H54 (cell line): ENCODE measurements at regions not wholly inside any gene's neighbourhood (a gene's known extent, or its start where the extent isn't known, plus 50 kb on each side); places are given as distances from the start of the nearest gene placed in this dataset.

Source experiments
- DNase-seq: peaks from one replicate; pipeline ENCODE4 v3.0.0; 2011; ENCODE audit warnings: low spot score, mixed read lengths; ENCODE audit not compliant: insufficient read length
- FAIRE-seq: peaks from 3 replicates; lab custom pipeline; 2011; peaks lifted over from hg19 to GRCh38; lab: Jason Lieb, UNC
- POLR2A ChIP-seq: IDR thresholded peaks from 2 replicates; pipeline ENCODE4 v1.6.1; 2011; ENCODE audit warnings: low read depth, mild to moderate bottlenecking, low read length

DNA sequence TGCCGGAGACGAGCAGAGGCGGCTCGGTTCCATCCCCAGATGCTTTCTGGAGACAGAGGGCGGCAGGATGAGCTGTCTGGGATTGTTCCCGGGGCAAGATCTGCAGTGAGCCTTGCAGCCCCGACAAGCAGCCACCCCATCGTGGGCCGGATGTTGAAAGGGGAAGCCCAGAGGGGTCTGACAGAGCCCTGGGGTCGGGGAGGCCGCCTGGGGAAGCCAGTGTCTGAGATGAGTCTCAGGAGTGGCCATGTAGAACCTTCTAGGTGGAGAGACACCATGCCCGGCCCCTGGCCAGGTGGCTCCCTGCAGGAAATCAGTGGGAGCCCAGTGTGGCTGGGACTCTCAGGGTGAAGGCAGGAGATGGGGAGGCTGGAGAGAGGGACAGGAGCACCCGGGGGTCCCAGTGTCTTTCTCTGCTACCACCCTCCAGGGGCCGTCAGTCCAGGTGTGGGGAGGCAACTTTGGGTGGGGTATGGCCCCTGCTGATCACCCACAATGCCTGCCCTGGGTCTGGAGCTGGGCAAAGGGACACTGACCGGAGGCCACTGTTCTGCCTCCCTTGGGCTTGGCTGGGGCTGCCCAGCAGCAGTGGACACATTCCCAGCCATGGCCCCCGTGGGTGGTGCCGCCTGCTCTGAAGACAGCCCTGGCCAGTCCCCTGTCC lies 128.3 kb upstream of the HS6ST1 start:
- no peak for DNase-seq
- no peak for FAIRE-seq
- TF ChIP-seq POLR2A, result no peak

DNA sequence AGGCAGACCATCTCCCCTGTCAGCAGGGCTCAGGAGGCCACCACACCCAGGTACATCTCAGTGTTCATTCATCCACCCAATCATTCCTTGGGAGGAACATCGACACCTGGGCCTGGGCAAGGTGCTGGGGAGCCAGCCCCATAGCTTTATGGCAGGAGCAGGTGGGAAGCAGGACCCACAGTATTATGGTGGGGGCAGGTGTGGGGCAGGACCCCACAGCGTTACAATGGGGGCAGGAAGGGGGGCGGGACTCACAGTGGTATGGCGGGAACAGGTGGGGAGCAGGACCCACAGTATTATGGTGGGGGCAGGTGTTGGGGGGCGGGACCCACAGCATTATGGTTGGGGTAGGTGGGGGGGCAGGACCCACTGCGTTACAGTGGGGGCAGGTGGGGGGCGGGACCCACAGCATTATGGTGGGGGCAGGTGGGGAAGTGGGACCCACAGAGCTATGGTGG lies 128.9 kb upstream of the HS6ST1 start:
- no peak for FAIRE-seq
- TF ChIP-seq POLR2A, result no peak

DNA sequence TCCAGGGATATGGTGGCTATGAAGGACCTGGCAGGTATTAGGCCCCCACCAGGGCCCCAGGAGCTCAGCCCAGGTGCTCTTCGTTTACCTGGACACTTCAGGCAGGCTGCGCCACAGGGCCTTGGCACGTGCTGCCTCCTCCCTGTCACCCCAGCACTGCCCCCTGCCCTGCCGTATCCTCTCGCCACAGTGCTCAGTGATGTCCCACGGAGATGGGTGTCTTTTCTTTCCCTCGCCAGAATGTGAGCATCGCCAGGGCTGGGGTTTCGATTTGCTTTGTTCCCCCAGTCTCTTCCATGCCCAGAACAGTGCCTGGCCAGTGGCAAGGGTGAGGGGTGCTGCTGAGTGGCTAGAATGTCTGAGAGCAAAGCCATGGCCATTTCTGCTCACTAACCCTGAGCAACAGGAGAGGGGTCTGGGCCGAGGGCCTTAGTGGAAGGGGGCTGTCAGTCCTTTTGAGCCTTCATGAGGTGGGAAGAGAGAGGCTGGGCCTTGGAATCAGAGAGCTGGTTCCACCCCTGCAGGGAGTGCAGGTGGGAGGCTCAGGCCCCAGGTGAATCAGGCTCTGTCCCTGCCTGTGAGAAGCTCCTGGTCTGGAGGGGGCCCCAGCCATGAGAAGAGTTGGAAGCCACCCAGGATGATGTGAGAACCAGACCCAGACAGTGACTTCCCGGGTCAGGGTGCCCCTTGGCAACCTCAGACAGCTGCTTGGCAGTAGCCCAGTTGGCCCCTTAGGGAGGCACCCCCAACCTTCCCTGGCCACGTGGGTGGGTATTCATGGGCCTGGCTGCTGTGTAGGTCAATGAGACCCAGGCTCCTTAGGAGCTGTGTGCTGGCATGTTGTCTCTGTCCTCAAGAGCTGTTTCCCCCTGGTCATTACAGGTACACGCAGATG lies 129.9 kb upstream of the HS6ST1 start:
- DNase-seq, result no peak
- FAIRE-seq, result no peak
- TF ChIP-seq POLR2A, result no peak

More for the DNA sequence above, 128.9 kb upstream of the HS6ST1 start:
- no peak for DNase-seq

DNA sequence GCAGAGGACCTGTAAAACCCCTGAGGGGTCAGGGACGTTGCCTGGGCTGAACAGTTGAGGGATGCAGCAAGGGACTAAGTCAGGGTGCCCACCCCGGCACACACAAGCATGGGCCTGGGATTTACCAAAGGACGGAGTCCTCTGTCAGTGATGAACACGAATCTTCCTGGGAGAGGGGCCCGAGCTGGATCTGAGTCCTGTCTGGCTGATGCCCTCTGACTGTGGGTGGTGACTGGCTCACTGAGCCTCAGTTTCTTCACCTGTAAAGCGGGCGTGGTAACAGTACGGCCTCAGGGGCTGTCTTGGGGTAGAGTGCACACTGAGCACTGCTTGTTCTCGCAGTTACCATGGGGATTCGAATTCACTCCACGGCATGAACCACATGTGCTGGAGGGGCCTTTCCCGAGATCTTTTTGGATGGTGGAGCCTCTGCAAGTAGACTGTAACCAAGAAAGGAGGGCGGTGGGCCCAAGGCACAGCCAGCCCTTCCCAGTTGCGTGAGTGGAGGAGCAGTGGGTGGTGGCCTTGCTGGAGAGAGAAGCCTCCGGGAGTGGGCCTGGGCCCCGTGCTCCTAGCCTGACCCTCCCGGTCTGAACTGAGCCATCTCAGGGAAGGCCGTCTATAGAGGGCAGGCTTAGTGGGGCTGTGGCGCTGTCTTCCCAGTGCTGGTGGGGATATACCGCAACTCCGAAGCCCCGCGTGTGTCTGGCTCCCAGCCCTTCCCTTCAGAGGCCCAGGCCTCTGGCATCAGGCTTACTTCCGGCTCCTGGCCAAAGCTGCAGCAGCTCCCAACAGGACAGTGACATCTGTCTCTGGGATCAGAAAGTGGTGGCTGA lies 130.8 kb upstream of the HS6ST1 start:
- DNase-seq, result no peak
- FAIRE-seq, result no peak
- TF ChIP-seq POLR2A, result no peak

DNA sequence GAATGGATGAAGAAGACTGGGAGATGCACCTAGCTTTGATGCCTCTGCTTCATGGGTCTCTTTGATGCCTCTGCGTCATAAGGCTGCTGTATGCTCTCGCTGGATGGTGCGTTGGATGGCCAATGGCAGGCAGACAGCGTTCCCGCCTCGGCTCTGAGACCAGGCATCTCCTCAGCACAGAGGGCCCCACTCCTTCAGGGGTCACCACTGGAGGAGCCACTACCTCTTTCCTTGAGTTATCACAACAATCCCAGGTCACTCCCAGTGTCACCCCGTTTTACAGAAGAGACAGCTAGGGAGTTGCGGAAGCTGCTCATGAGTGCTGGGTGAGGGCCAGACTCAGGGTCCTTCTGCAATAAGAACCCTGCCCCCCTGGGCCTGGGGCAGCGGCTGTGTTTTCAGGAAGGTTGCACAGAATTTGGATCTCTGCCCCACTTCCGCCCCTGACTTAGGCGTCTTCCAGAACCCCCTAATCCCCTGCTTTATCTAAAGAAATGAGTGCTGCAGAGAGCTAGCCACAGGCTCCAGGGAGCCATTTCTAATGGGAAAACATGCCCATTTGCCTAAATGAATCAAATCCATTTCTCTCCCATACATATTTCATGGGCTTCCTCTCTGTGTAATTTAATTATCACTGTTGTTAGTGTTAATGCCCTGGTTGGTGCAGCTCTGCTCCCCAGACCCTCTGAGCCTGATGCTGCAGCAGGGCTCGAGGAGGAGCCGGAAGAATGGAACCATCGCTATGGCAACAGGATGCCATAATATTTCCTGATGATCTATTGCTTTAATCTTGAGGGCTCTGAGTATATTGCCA lies 131.8 kb upstream of the HS6ST1 start:
- TF ChIP-seq POLR2A, result no peak
- DNase-seq (no peak), FAIRE-seq (no peak)

DNA sequence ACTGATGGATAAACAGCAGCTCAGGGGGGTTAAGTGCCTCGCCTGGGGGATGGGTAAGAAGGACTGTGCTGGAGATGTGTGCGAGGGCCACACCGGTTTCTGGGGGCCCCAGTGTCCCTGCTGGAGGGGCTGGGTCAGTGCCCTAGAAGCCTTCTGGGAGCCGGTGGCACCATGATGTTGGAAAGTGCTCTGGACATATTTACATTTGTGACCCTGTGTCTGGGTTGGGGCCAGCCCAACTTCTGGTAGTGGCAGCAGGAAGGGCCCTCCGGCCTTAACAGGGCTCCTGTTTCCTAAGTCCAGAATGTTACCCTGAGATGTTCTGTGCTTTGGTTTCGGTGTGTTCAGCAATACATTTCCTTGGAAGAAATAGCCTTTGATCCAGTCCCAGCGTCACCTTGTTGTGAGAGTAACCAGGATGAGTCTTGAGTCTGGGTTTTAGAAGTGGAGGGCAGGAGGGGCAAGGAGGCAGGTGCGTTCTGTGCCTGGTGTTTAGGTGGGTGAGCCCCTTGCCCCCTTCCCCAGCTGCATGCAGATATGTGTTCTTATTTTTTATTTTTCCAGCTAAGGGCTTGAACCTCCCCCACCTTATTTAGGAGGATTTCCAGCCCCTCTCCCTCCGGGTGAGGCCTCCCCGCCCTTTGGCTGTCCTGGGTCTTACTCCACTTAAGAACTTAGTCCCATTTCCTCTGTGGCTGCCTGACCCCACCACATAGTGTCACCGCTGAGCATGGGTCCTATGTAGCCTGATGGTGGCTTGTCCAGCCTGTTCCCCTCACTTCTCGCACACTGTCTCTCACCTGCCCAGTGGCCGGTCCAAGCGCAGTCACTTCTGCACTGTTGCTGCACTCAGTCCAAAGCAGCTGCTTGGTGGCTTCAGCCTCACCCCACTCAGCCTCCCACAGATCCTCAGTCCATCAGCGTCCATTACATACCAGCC lies 132.7 kb upstream of the HS6ST1 start:
- FAIRE-seq, result no peak
- no peak for TF ChIP-seq POLR2A
- no peak for DNase-seq

DNA sequence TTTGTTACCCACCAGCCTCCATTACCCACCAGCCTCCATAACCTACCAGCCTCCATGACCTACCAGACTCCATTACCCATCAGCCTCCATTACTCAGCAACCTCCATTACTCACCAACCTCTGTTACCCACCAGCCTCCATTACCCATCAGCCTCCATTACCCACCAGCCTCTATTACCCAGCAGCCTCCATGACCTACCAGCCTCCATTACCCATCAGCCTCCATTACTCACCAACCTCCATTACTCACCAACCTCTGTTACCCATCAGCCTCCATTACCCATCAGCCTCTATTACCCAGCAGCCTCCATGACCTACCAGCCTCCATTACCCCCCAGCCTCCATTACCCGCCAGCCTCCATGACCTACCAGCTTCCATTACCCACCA lies 133.3 kb upstream of the HS6ST1 start:
- DNase-seq (no peak), FAIRE-seq (no peak)
- TF ChIP-seq POLR2A, result no peak

DNA sequence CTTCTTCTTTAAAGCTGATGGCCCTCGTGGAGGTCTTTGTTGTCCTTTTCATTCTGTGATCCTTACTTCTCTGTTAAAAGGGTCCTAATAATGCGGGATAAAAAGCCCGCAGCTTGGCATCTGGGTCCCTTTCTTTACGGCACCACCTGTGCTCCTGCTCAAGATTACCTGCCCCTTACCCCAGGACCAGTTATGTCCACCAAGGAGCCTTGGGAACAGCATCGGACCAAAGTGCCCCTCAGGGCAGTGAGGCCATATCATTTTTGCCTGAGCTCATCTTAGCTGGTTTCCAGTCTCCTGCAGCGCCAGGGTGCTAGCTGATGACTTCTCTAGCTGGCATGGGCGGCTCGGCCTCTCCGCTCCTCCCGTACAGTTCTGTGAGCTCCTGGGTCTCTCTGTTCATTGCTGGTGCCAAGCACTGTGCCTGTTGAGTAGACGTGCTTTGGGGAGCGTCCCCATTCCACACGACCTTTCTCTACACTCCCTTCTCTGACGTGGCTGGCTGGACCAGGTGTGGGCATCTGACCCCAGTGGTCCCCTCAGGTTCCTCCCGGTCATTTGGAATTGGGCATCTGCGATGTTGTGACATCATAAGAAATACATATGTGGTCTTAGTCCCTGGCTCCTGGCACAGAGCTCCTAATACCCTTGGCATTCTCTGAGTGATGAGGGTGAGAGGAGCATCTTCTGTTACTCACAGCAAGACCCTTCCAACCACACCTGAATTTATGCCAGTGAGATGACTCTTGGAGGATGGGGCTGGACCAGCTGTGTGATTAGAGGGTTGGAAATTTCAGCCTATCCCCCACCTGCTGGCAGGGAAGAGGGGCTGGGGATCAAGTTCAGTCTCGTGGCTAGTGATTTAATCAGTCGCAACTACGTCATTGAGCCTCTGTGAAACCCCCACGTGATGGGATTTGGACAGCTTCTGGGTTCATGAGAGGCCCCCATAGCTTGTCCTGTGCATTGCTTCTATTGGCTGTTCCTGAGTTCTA lies 134.2 kb upstream of the HS6ST1 start:
- DNase-seq (no peak), FAIRE-seq (no peak)
- no peak for TF ChIP-seq POLR2A

DNA sequence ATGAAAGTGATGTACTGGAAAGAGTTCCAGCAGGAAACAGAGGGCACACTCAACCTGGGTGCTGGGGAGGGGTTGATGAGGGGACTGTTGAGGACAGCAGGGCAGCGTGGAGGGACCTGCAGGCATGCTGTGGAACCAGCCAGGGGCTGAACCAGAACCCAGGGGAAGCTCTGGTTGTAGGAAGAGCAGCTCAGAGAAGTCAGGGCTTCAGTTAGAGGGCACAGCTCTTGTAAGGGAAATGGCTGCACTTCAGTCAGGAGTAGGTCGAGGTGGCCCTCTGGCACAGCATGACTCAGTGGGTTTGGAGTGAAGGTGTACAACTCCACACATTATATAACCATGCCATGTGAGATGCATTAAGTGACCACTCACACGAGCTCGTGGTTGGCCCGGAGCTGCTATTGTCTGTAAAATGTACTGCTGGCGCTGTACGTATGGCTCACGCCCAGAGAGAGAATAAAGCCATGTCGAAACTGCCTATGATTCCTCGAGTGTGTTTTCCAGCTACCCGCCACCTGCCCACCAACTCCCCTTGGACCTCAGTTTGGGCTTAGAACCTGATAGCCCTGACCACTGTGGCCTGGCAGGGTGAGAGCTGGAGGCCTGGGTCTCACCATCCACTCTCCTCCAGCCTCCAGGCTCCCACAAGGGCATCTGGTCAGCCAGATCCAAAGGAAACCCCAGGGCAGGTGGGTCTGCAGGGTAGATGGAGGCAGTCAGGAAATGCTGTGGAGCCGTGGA lies 136.5 kb upstream of the HS6ST1 start:
- FAIRE-seq (no peak), DNase-seq (no peak)
- TF ChIP-seq POLR2A, result no peak

DNA sequence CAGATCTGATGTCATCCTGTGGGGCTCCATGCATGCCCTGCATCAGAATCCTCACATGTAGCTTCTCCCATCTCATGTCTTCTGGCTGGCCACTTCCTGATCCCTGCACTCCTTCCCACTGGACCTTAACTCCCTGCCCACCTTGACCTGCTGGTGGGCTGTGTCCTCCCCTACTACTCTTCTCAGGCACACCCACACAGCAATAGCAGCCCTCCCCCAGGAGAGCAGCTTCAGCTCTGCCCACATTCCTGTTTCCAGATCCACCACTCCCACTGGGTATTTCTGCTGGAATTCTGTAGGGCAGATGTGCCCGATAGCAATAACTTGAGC lies 137.0 kb upstream of the HS6ST1 start:
- FAIRE-seq (no peak), DNase-seq (no peak)
- TF ChIP-seq POLR2A, result no peak
